Mesendoderm (in vitro differentiated cells): ENCODE measurements at regions not wholly inside any gene's neighbourhood (a gene's known extent, or its start where the extent isn't known, plus 50 kb on each side); places are given as distances from the start of the nearest gene placed in this dataset.

Experiments
- DNase-seq: peaks from one replicate; pipeline ENCODE4 v3.0.0; 2013
- H2AK5ac ChIP-seq: 2 replicates; pipeline ENCODE4 v1.6.1; 2013; ENCODE audit warnings: low read length, inconsistent platforms
- H2BK120ac ChIP-seq: 2 replicates; pipeline ENCODE4 v1.6.1; 2013; ENCODE audit warnings: low read depth, mild to moderate bottlenecking, low read length, moderate library complexity, mixed read lengths
- H2BK15ac ChIP-seq: replicated peaks from 2 replicates; pipeline ENCODE4 v1.6.1; 2013; ENCODE audit warnings: low read depth, mild to moderate bottlenecking, moderate library complexity
- H2BK5ac ChIP-seq: 2 replicates; pipeline ENCODE4 v1.6.1; 2013; ENCODE audit warnings: low read length, inconsistent platforms
- H3K18ac ChIP-seq: 2 replicates; pipeline ENCODE4 v1.6.1; 2013; ENCODE audit warnings: mild to moderate bottlenecking, low read length, mixed read lengths
- H3K23ac ChIP-seq: one replicate; pipeline ENCODE4 v1.6.1; 2013; ENCODE audit warnings: low read length
- H3K27ac ChIP-seq: 2 replicates; pipeline ENCODE4 v1.5.1; 2013; ENCODE audit warnings: low read depth, mild to moderate bottlenecking, inconsistent platforms, low read length, moderate library complexity
- H3K27me3 ChIP-seq: 2 replicates; pipeline ENCODE4 v1.6.1; 2013; ENCODE audit warnings: low read length, control low read depth, mild to moderate bottlenecking, inconsistent platforms; ENCODE audit not compliant: insufficient read depth, poor library complexity
- H3K36me3 ChIP-seq: 2 replicates; pipeline ENCODE4 v1.6.1; 2013; ENCODE audit warnings: low read length, inconsistent platforms; ENCODE audit not compliant: control insufficient read depth, insufficient read depth
- H3K4ac ChIP-seq: one replicate; pipeline ENCODE4 v1.6.1; 2013; ENCODE audit warnings: low read depth, mild to moderate bottlenecking, low read length, moderate library complexity
- H3K4me1 ChIP-seq: 2 replicates; pipeline ENCODE4 v1.6.1; 2013; ENCODE audit warnings: low read depth, low read length, inconsistent platforms; ENCODE audit not compliant: control insufficient read depth
- H3K4me2 ChIP-seq: 2 replicates; pipeline ENCODE4 v1.6.1; 2013; ENCODE audit warnings: low read length
- H3K4me3 ChIP-seq: 2 replicates; pipeline ENCODE4 v1.5.1; 2013; ENCODE audit warnings: mild to moderate bottlenecking, low read length
- H3K56ac ChIP-seq: one replicate; pipeline ENCODE4 v1.6.1; 2013; ENCODE audit warnings: low read length
- H3K79me1 ChIP-seq: 2 replicates; pipeline ENCODE4 v1.6.1; 2013; ENCODE audit warnings: low read length, inconsistent platforms
- H3K79me2 ChIP-seq: 2 replicates; pipeline ENCODE4 v1.6.1; 2013; ENCODE audit warnings: mild to moderate bottlenecking, low read length; ENCODE audit not compliant: control insufficient read depth, insufficient read depth
- H3K9ac ChIP-seq: 2 replicates; pipeline ENCODE4 v1.6.1; 2013; ENCODE audit warnings: low read length, inconsistent platforms
- H4K5ac ChIP-seq: one replicate; pipeline ENCODE4 v1.6.1; 2013; ENCODE audit warnings: low read length
- H4K8ac ChIP-seq: one replicate; pipeline ENCODE4 v1.6.1; 2013; ENCODE audit warnings: low read depth, mild to moderate bottlenecking, control low read depth, low read length, moderate library complexity
- WGBS: extraction: QIAGEN DNeasy Blood & Tissue Kit; methylation state at CpG from one replicate; pipeline ENCODE4 v1.1.7; 2013; ENCODE audit warnings: low lambda C conversion rate, missing lambda C conversion rate; ENCODE audit not compliant: insufficient coverage; ENCODE audit errors: extremely low coverage; 5-methylcytosine and 5-hydroxymethylcytosine counted together

DNA sequence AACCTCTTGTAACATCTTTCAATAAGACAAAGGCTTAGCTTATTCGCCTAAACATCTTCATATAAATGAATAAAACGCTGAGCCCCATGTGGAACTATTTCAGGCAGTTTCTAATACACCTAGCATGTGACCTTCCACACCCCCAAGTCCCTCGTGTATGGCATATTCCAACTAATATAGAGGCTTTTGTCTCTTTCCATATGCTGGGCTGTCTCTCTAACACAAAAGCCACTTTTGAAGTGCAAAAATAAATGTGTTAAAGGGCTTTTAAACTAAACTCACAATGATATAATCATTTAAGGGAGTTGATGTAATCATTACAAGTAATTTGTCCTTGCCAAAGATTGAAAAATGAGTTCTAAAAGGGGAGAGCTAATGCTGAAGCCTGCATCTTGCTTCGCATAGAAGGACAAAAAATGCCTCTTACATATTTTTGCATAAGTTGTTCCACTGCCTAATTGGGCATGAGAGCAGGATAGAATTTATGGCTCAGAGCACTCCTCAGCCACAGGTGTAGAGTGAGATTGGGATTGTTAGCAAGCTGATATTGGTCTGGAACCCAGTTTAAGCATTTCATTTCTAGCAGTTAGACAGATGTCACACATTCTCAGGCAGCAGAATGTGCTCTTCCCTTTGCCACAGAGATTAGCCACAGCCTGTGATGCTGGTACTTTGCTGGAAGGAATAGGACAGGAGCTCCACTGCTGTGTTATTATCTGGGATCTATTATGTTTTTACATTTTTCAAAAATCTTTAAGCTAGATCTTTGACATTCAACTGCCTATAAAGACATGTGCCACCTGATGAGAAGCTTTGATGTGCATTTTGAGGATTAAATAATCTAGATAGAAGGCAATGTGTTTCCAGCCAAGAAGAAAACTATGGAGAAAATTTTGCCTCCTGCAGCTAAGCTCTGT is 1044.4 kb downstream of the ADGRL2 start:
- H3K79me1 ChIP-seq, result no peaks in the 10 kb centered on the region
- no peak overlapping the region for H3K56ac ChIP-seq
- no peaks in the 10 kb centered on the region for H3K36me3 ChIP-seq
- H3K4me3 ChIP-seq, result no peak overlapping the region
- H3K18ac ChIP-seq, result no peak overlapping the region
- H3K4me2 ChIP-seq, result no peak overlapping the region
- H2BK15ac ChIP-seq, result no peak overlapping the region
- H4K5ac ChIP-seq, result no peak overlapping the region
- no peak overlapping the region for H3K23ac ChIP-seq
- no peak overlapping the region for H2BK120ac ChIP-seq
- no peak overlapping the region for H2BK5ac ChIP-seq
- no peak overlapping the region for H3K27ac ChIP-seq
- no peak overlapping the region for H3K4ac ChIP-seq
- no peaks in the 10 kb centered on the region for H3K4me1 ChIP-seq
- peak; percentile 19 for DNase-seq
- no peaks in the 10 kb centered on the region for H3K79me2 ChIP-seq
- no peak overlapping the region for H4K8ac ChIP-seq
- WGBS, result no CpG with 5 or more reads among the region's 4 CpGs
- no peak overlapping the region for H3K9ac ChIP-seq
- no peak overlapping the region for H2AK5ac ChIP-seq
- H3K27me3 ChIP-seq, result no peaks in the 10 kb centered on the region

DNA sequence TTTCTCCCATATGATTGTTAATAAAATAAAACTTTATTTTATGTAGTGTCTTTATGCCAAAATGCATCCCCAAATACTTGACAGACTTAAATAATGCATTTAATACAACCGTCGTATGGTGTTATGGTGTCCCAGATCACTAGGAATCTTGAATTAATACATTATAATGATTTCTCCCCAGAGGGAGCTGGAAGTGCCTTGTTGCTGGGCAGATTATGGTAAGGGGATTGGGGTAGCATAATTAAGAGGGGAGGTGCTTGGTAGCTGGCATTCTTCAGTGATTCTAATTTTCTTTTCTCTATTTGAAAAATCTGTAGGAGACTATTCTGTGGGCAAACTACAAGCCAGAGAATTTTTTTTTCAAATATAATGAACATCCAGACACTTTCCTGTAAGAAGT is 1043.7 kb downstream of the ADGRL2 start:
- Histone ChIP-seq H4K8ac (no peak overlapping the region), H2BK5ac (no peak overlapping the region), H3K4me1 (no peaks in the 10 kb centered on the region), H4K5ac (no peak overlapping the region), H3K56ac (no peak overlapping the region), H3K4me2 (no peak overlapping the region), H3K27me3 (no peaks in the 10 kb centered on the region), H3K18ac (no peak overlapping the region), H2BK120ac (no peak overlapping the region), H3K4ac (no peak overlapping the region), H3K27ac (no peak overlapping the region), H3K79me2 (no peaks in the 10 kb centered on the region), H2BK15ac (no peak overlapping the region), H3K9ac (no peak overlapping the region), H2AK5ac (no peak overlapping the region), H3K79me1 (no peaks in the 10 kb centered on the region), H3K36me3 (no peaks in the 10 kb centered on the region), H3K23ac (no peak overlapping the region), H3K4me3 (no peak overlapping the region)
- no peak for DNase-seq
- WGBS, result no CpG with 5 or more reads among the region's 2 CpGs

DNA sequence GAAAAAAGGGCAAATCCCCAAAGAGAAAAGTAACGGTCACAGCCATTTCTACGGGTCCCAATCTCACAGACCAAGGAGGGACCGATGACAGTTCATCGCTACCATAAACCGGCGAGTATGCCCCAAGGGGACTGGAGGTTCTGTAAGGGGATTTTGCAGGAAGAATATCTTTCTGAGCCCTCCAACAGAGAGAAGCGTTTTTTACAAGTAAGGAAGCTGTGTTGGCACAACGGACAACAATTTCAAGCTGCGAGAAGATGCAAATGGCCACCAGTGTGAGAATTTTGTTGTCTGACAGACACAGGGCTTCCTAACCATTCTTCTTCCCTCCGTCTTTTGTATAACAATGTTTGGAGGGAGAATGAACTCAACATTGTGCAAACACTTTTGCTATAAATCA is 1043.1 kb downstream of the ADGRL2 start:
- no CpG with 5 or more reads among the region's 10 CpGs for WGBS
- Histone ChIP-seq H4K5ac (no peak overlapping the region), H3K36me3 (no peaks in the 10 kb centered on the region), H3K9ac (no peak overlapping the region), H3K4me1 (no peaks in the 10 kb centered on the region), H3K4me3 (no peak overlapping the region), H3K79me2 (no peaks in the 10 kb centered on the region), H2BK120ac (no peak overlapping the region), H3K23ac (no peak overlapping the region), H3K4ac (no peak overlapping the region), H2AK5ac (no peak overlapping the region), H2BK5ac (no peak overlapping the region), H3K27ac (no peak overlapping the region), H3K18ac (no peak overlapping the region), H4K8ac (no peak overlapping the region), H3K4me2 (no peak overlapping the region), H3K79me1 (no peaks in the 10 kb centered on the region), H2BK15ac (no peak overlapping the region), H3K56ac (no peak overlapping the region), H3K27me3 (no peaks in the 10 kb centered on the region)
- DNase-seq, result no peak

DNA sequence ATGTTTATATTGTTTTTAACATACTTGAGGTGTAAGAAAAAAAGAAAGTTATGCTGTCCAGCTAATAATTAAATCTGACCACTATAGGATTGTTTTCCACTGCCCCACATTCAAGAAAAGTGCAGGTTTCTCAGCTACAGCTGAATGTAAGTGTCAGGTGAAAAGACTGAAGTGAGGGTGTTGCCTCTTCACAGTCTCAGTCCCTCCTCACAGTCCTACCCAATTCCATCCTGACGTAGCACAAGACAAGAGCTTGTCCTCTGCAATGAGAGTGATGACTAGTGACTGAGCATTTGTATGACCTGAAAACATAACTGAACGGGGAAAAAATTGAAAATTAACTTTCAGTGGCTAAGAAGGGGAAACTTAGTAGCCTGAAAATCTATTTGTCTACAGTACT is 1039.5 kb downstream of the ADGRL2 start:
- H3K27me3 ChIP-seq, result no peaks in the 10 kb centered on the region

DNA sequence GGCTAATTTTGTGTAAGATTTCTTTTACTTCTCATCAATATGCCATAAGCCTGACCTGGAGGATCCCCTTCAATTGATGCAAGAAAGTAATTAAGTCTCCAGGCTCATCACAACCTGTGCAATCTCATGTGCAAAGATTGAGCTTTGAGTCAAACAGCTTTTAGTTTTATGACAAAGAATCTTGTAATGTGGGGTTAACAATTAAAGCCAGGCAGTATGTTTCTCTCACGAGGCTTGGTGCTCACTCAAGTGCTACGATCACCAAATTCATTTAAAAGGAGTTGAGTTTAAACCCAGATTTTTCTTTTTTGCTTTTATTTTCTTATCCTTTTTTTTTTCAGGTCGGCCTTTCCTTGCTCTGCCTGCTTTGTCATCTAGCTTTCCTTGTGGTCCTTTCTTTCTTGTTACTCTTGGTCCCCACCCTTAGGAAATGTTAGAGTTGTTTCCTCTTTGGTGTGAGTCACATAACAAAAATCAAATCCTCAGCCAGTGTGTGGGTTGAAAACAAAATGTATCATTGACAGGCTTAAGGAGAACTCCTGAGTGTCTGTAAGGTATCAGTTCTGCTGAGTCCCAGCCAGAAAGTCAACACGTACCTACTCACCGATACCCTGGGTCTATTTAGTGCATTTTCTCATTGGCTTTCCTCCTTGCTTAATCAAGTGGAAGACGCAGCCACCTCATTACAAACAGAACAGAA is 1037.2 kb downstream of the ADGRL2 start:
- H3K79me1 ChIP-seq, result no peaks in the 10 kb centered on the region
- H3K4me2 ChIP-seq, result no peak overlapping the region
- H3K4me3 ChIP-seq, result no peak overlapping the region
- H3K27ac ChIP-seq, result no peak overlapping the region
- no peak overlapping the region for H3K23ac ChIP-seq
- no peak overlapping the region for H2BK120ac ChIP-seq
- no peak overlapping the region for H3K18ac ChIP-seq
- no peak overlapping the region for H3K9ac ChIP-seq
- no peak overlapping the region for H2AK5ac ChIP-seq
- H3K4me1 ChIP-seq, result no peaks in the 10 kb centered on the region
- no peak overlapping the region for H4K5ac ChIP-seq
- H3K4ac ChIP-seq, result no peak overlapping the region
- H3K27me3 ChIP-seq, result no peaks in the 10 kb centered on the region
- H2BK15ac ChIP-seq, result no peak overlapping the region
- peak; percentile 16 for DNase-seq
- H4K8ac ChIP-seq, result no peak overlapping the region
- no peaks in the 10 kb centered on the region for H3K36me3 ChIP-seq
- H3K56ac ChIP-seq, result no peak overlapping the region
- H3K79me2 ChIP-seq, result no peaks in the 10 kb centered on the region
- WGBS, result no CpG with 5 or more reads among the region's 6 CpGs
- H2BK5ac ChIP-seq, result no peak overlapping the region

More for the DNA sequence above, 1039.5 kb downstream of the ADGRL2 start:
- Histone ChIP-seq H3K18ac (no peak overlapping the region), H2BK120ac (no peak overlapping the region), H2BK15ac (no peak overlapping the region), H2AK5ac (no peak overlapping the region), H3K4me2 (no peak overlapping the region), H3K27ac (no peak overlapping the region), H3K79me2 (no peaks in the 10 kb centered on the region), H3K9ac (no peak overlapping the region), H3K4me1 (no peaks in the 10 kb centered on the region), H3K56ac (no peak overlapping the region), H3K4me3 (no peak overlapping the region), H3K23ac (no peak overlapping the region), H3K4ac (no peak overlapping the region), H4K8ac (no peak overlapping the region), H3K36me3 (no peaks in the 10 kb centered on the region), H4K5ac (no peak overlapping the region), H2BK5ac (no peak overlapping the region), H3K79me1 (no peaks in the 10 kb centered on the region)
- no peak for DNase-seq
- no CpG with 5 or more reads among the region's 2 CpGs for WGBS
